Rectal smooth muscle tissue (tissue), 1 donor: ENCODE measurements at regions not wholly inside any gene's neighbourhood (a gene's known extent, or its start where the extent isn't known, plus 50 kb on each side); places are given as distances from the start of the nearest gene placed in this dataset.

Experiments
- H3K27ac ChIP-seq: one replicate; pipeline ENCODE4 v1.7.0; 2013; ENCODE audit warnings: low read depth, low read length, inconsistent platforms
- H3K27me3 ChIP-seq: one replicate; pipeline ENCODE4 v1.7.0; 2013; ENCODE audit warnings: low read length; ENCODE audit not compliant: control insufficient read depth, insufficient read depth
- H3K36me3 ChIP-seq: one replicate; pipeline ENCODE4 v1.7.0; 2013; ENCODE audit warnings: low read length; ENCODE audit not compliant: control insufficient read depth, insufficient read depth
- H3K4me1 ChIP-seq: one replicate; pipeline ENCODE4 v1.7.0; 2013; ENCODE audit warnings: low read length; ENCODE audit not compliant: control insufficient read depth, insufficient read depth
- H3K4me3 ChIP-seq: one replicate; pipeline ENCODE4 v1.7.0; 2013; ENCODE audit warnings: low read length
- H3K9ac ChIP-seq: one replicate; pipeline ENCODE4 v1.7.0; 2013; ENCODE audit warnings: low read length

DNA sequence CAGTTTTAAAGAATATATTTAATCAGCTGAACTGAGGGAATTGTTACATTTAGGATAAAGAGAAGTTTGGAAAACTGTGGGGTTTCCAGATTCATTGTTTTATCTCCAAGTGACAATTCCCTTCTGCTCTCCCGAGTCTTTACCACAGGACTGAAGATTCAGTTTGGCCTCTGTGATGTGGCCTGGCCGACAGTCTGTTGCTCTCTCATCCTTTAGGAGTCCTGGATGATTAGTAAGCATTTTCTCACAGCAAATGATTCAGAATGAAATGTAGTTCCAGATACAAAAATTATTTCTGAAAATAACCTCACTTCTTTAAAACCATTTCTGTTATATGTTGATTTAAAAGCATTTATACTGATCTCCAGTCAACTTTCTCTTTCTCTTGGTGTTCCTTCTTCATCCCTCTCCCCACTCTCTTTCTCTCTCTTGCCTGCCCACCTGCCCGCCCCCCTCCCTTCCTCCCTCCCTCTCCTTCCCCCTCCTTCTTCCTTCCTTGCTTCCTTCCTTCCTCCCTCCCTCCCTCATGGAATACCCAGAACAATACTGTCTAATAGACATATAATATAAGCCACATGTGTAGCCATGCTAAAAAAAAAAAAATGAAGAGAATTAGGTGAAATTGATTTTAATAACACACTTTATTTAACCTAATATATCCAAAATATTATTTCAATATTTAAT lies 254.9 kb downstream of the PRL start:
- Histone ChIP-seq H3K27me3 (no peaks in the 10 kb centered on the region), H3K36me3 (no peaks in the 10 kb centered on the region), H3K9ac (no peak overlapping the region), H3K4me1 (peaks cover 8% of the 10 kb centered on the region), H3K4me3 (no peak overlapping the region), H3K27ac (no peak overlapping the region)

GRCh38 chr6:22042706-22043105 lies 254.1 kb downstream of the PRL start:
- Histone ChIP-seq H3K27ac (no peak overlapping the region), H3K4me1 (peaks cover 8% of the 10 kb centered on the region)

GRCh38 chr6:22043284-22043962 lies 253.4 kb downstream of the PRL start:
- no peaks in the 10 kb centered on the region for H3K36me3 ChIP-seq
- H3K4me1 ChIP-seq = peaks cover 8% of the 10 kb centered on the region
- no peak overlapping the region for H3K27ac ChIP-seq
- H3K9ac ChIP-seq = no peak overlapping the region
- H3K27me3 ChIP-seq = no peaks in the 10 kb centered on the region
- H3K4me3 ChIP-seq = no peak overlapping the region

More at GRCh38 chr6:22042706-22043105, 254.1 kb downstream of the PRL start:
- Histone ChIP-seq H3K4me3 (no peak overlapping the region), H3K9ac (no peak overlapping the region), H3K36me3 (no peaks in the 10 kb centered on the region), H3K27me3 (no peaks in the 10 kb centered on the region)

DNA sequence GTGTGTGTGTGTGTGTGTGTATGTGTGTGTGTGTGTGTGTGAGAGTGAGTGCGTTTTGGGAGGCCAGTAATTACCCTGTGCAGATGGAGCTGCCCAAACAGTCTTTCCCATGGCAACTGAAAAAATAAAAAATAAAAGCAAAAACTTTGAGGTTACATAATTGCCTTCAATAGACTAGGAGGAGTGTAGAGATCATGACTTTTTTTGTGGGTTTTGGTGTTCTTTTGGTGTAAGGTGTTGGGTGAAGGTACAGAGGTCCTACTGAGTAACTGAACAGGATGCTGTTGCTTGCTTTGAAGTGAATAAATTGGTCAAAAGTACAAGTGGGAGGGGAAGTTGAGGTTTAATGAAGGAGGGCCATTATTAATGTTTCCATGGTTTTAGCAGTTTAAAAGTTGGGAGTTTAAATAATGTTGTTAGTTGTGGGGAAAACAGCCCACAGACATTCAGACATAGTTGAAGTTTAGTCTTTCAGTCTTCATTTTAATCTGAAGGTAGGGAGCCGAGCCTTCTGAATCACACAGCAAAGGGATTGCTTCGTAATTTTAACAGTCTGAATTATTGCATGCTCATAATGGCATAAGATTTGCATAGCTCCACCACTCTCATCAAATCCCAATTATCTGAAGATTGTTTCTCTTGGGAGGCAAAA lies 251.4 kb downstream of the PRL start:
- H3K4me3 ChIP-seq = no peak overlapping the region
- no peaks in the 10 kb centered on the region for H3K36me3 ChIP-seq
- H3K4me1 ChIP-seq = peaks cover 10% of the 10 kb centered on the region
- H3K27ac ChIP-seq = no peak overlapping the region
- H3K9ac ChIP-seq = no peak overlapping the region
- no peaks in the 10 kb centered on the region for H3K27me3 ChIP-seq

GRCh38 chr6:22049002-22049401 lies 247.8 kb downstream of the PRL start:
- H3K4me1 ChIP-seq = peaks cover 2% of the 10 kb centered on the region
- no peaks in the 10 kb centered on the region for H3K27me3 ChIP-seq
- H3K4me3 ChIP-seq = no peak overlapping the region

GRCh38 chr6:22053391-22053997 lies 243.3 kb downstream of the PRL start:
- Histone ChIP-seq H3K4me3 (no peak overlapping the region), H3K36me3 (no peaks in the 10 kb centered on the region), H3K27me3 (no peaks in the 10 kb centered on the region), H3K4me1 (peaks cover 4% of the 10 kb centered on the region), H3K9ac (no peak overlapping the region), H3K27ac (no peak overlapping the region)

More at GRCh38 chr6:22049002-22049401, 247.8 kb downstream of the PRL start:
- Histone ChIP-seq H3K27ac (no peak overlapping the region), H3K36me3 (no peaks in the 10 kb centered on the region), H3K9ac (no peak overlapping the region)

DNA sequence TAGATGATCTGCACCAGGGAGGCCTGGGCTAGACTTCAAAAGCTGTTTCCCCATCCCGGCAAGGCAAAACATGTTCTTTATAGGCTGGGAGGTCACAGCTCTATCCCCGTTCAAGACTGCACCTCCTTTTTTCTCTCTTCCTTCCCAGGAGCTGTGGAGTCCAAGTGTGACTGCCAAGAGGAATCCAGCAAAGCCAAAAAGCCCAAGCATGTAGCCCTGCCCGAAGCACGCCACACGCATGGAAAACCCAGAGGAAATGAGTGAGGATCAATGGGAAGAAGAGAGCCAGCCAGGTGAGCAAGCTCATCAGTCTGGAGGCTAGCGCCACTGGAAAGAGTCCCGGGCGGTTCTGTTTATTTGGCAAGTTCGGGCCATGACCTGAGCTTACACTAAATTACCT lies 240.4 kb downstream of the PRL start:
- H3K36me3 ChIP-seq = no peaks in the 10 kb centered on the region
- no peak overlapping the region for H3K27ac ChIP-seq
- no peak overlapping the region for H3K4me3 ChIP-seq
- no peaks in the 10 kb centered on the region for H3K27me3 ChIP-seq
- H3K4me1 ChIP-seq = peaks cover 2% of the 10 kb centered on the region
- H3K9ac ChIP-seq = no peak overlapping the region

- Histone ChIP-seq H3K36me3 (no peaks in the 10 kb centered on the region), H3K4me1 (peaks cover 2% of the 10 kb centered on the region), H3K4me3 (no peak overlapping the region), H3K27ac (no peak overlapping the region), H3K27me3 (no peaks in the 10 kb centered on the region), H3K9ac (no peak overlapping the region)
These were observed 238.9 kb downstream of the PRL start for GRCh38 chr6:22057962-22058361.

DNA sequence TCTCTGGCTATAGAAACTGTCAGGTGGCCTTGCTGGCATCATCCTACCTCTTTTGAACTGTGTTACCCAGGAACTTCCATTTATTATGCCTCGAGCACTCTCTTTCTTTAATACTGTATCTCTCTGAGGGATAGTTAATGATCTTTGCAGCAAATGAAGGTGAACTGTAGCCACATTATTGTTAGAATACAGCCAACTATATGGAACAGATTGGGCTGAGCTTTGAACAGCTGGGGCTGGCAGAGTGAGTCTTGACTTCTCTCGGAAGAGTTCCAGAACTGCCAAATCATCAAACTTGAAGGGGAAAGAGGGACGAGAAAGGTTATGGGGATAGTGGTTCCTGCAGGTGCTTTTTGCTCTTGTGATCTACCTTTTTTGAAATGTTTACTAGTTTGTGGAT lies 237.7 kb downstream of the PRL start:
- H3K36me3 ChIP-seq = no peaks in the 10 kb centered on the region
- no peak overlapping the region for H3K27ac ChIP-seq
- peaks cover 2% of the 10 kb centered on the region for H3K4me1 ChIP-seq
- H3K9ac ChIP-seq = no peak overlapping the region
- H3K27me3 ChIP-seq = no peaks in the 10 kb centered on the region
- no peak overlapping the region for H3K4me3 ChIP-seq

GRCh38 chr6:22059946-22060345 lies 236.9 kb downstream of the PRL start:
- peaks cover 2% of the 10 kb centered on the region for H3K4me1 ChIP-seq
- no peak overlapping the region for H3K27ac ChIP-seq
- H3K4me3 ChIP-seq = no peak overlapping the region
- H3K9ac ChIP-seq = no peak overlapping the region
- H3K36me3 ChIP-seq = no peaks in the 10 kb centered on the region
- no peaks in the 10 kb centered on the region for H3K27me3 ChIP-seq

GRCh38 chr6:22062807-22063408 lies 233.9 kb downstream of the PRL start:
- Histone ChIP-seq H3K4me3 (no peak overlapping the region), H3K36me3 (no peaks in the 10 kb centered on the region), H3K27ac (no peak overlapping the region), H3K4me1 (no peaks in the 10 kb centered on the region), H3K27me3 (no peaks in the 10 kb centered on the region), H3K9ac (no peak overlapping the region)

GRCh38 chr6:22064558-22064957 lies 232.3 kb downstream of the PRL start:
- H3K4me3 ChIP-seq = no peak overlapping the region
- H3K27me3 ChIP-seq = no peaks in the 10 kb centered on the region
- no peaks in the 10 kb centered on the region for H3K4me1 ChIP-seq
- H3K27ac ChIP-seq = no peak overlapping the region
- H3K9ac ChIP-seq = no peak overlapping the region
- no peaks in the 10 kb centered on the region for H3K36me3 ChIP-seq
